Vagina (tissue), 2 donors: ENCODE measurements at regions not wholly inside any gene's neighbourhood (a gene's known extent, or its start where the extent isn't known, plus 50 kb on each side); places are given as distances from the start of the nearest gene placed in this dataset.

Source experiments
- POLR2AphosphoS5 ChIP-seq, 2 donors: sonication (generic); formaldehyde crosslinking; IDR thresholded peaks; one replicate each; pipeline ENCODE4 v1.9.0; 2017; ENCODE audit warnings: antibody characterized with exemption in 2 of 2, mild to moderate bottlenecking in 2 of 2, low read depth in 1 of 2; ENCODE audit not compliant: insufficient read depth in 1 of 2
- TF ChIP-seq, protein P1 (sequence below), 3 experiments: fragments of 450-650 bp in 2 of 3; fragments of 200-600 bp in 1 of 3; sonication (generic) in 1 of 3; IDR thresholded peaks; one replicate each; pipeline ENCODE4 v1.5.1; 2017 to 2019; ENCODE audit warnings: antibody characterized with exemption in 3 of 3, mild to moderate bottlenecking in 2 of 3, moderate library complexity in 2 of 3

DNA sequence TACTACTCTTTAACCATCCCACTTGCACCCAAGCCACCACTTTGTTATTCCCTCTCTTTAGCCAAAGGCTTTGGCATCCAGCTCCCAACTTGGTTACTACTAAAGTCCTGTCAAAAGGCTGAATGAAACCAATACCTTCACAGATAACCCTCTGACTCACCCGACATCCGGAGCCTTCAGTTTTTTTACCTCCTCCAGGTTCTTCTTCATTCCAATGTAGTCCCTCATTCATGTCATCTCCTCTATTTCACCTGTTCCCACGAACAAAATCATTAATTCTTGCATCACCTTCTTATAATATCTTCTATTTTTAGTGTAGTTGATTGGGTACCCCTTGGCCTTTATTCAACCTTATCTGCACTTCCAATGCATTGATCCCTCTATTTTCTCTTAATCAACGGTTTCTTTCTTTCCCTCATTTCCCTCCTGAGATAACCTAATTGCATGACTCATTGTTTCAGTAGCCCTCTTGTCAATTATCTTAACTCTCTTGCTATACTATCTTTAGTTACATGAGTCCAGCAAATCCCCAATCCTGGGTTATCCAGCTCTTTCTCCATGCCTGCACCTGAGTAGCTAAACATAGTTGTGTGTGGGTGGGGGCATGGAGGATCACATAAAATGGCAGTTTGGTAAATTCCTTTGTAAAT is 87.2 kb upstream of the COL1A2 start:
- TF ChIP-seq, protein P1, sequence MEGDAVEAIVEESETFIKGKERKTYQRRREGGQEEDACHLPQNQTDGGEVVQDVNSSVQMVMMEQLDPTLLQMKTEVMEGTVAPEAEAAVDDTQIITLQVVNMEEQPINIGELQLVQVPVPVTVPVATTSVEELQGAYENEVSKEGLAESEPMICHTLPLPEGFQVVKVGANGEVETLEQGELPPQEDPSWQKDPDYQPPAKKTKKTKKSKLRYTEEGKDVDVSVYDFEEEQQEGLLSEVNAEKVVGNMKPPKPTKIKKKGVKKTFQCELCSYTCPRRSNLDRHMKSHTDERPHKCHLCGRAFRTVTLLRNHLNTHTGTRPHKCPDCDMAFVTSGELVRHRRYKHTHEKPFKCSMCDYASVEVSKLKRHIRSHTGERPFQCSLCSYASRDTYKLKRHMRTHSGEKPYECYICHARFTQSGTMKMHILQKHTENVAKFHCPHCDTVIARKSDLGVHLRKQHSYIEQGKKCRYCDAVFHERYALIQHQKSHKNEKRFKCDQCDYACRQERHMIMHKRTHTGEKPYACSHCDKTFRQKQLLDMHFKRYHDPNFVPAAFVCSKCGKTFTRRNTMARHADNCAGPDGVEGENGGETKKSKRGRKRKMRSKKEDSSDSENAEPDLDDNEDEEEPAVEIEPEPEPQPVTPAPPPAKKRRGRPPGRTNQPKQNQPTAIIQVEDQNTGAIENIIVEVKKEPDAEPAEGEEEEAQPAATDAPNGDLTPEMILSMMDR (IDR thresholded peaks at IDR 0.05): no peak
- TF ChIP-seq POLR2AphosphoS5 (IDR thresholded peaks at IDR 0.05; ENCODE audit: insufficient read depth in 1 of 2, low read depth in 1 of 2): no peak
